ENCODE measurements at regions not wholly inside any gene's neighbourhood (a gene's known extent, or its start where the extent isn't known, plus 50 kb on each side); places are given as distances from the start of the nearest gene placed in this dataset.

- no peak for TF ChIP-seq CTCF (IDR thresholded peaks at IDR 0.05)
- no peak for TF ChIP-seq POLR2A (IDR thresholded peaks at IDR 0.05)
Observed at GRCh38 chr18:73756256-73757091, 391.2 kb downstream of the FBXO15 start.

Data from transverse colon (tissue), 3 donors.